Subcutaneous abdominal adipose tissue (tissue), 5 donors: ENCODE measurements at regions not wholly inside any gene's neighbourhood (a gene's known extent, or its start where the extent isn't known, plus 50 kb on each side); places are given as distances from the start of the nearest gene placed in this dataset.
"Not testable (repeated sequence)": the region's sequence is repeated elsewhere in the genome, so short reads cannot be mapped to it uniquely, and the experiment has no call there.

Experiments used
- H3K27ac ChIP-seq: one replicate; pipeline ENCODE4 v1.7.0; 2013; ENCODE audit warnings: low read depth, mild to moderate bottlenecking, inconsistent platforms, low read length, moderate library complexity
- H3K27me3 ChIP-seq, 5 donors: one replicate each; pipeline ENCODE4 v1.7.0; 2013; ENCODE audit warnings: low read length in 5 of 5, inconsistent platforms in 1 of 5; ENCODE audit not compliant: control insufficient read depth in 5 of 5, insufficient read depth in 4 of 5
- H3K36me3 ChIP-seq, 5 donors: one replicate each; pipeline ENCODE4 v1.7.0; 2013; ENCODE audit warnings: low read length in 5 of 5; ENCODE audit not compliant: control insufficient read depth in 5 of 5, insufficient read depth in 5 of 5
- H3K4me1 ChIP-seq, 5 donors: one replicate each; pipeline ENCODE4 v1.7.0; 2013; ENCODE audit warnings: low read length in 5 of 5, mild to moderate bottlenecking in 3 of 5, moderate library complexity in 1 of 5; ENCODE audit not compliant: control insufficient read depth in 5 of 5, insufficient read depth in 5 of 5
- H3K4me3 ChIP-seq, 5 donors: one replicate each; pipeline ENCODE4 v1.7.0; 2013; ENCODE audit warnings: low read length in 5 of 5, low read depth in 1 of 5
- H3K9ac ChIP-seq, 5 donors: one replicate each; pipeline ENCODE4 v1.7.0; 2013; ENCODE audit warnings: low read length in 5 of 5, mild to moderate bottlenecking in 4 of 5, moderate library complexity in 3 of 5
- H3K9me3 ChIP-seq, 5 donors: one replicate each; pipeline ENCODE4 v1.7.0; 2013; ENCODE audit warnings: low read length in 5 of 5; ENCODE audit not compliant: control insufficient read depth in 5 of 5
- donor health status: healthy.
- donor health status: healthy.
- donor health status: healthy.
- donor health status: healthy.
- donor health status: healthy.

GRCh38 chr18:39238981-39239660 is 1673.5 kb upstream of the CELF4 start:
- H3K9ac ChIP-seq, result no peak overlapping the region
- H3K27me3 ChIP-seq, result no peaks in the 10 kb centered on the region
- no peak overlapping the region for H3K27ac ChIP-seq
- no peak overlapping the region for H3K4me3 ChIP-seq
- no peaks in the 10 kb centered on the region for H3K9me3 ChIP-seq
- no peaks in the 10 kb centered on the region for H3K4me1 ChIP-seq
- H3K36me3 ChIP-seq, result no peaks in the 10 kb centered on the region

GRCh38 chr18:39235118-39235719 is 1669.6 kb upstream of the CELF4 start:
- Histone ChIP-seq H3K9ac (no peak overlapping the region), H3K36me3 (no peaks in the 10 kb centered on the region), H3K4me1 (peaks cover 0 to 4% (median 0%) of the 10 kb centered on the region in 5 donors), H3K27me3 (no peaks in the 10 kb centered on the region), H3K4me3 (no peak overlapping the region), H3K9me3 (peaks cover 0 to 3% (median 0%) of the 10 kb centered on the region in 5 donors), H3K27ac (no peak overlapping the region)

- Histone ChIP-seq H3K9ac (no peak overlapping the region), H3K27ac (no peak overlapping the region), H3K36me3 (no peaks in the 10 kb centered on the region), H3K4me1 (peaks cover 0 to 4% (median 0%) of the 10 kb centered on the region in 5 donors), H3K27me3 (no peaks in the 10 kb centered on the region), H3K4me3 (no peak overlapping the region), H3K9me3 (peaks cover 0 to 3% (median 0%) of the 10 kb centered on the region in 5 donors)
Observed at GRCh38 chr18:39232937-39233336, 1667.3 kb upstream of the CELF4 start.

GRCh38 chr18:39232490-39232889 is 1666.9 kb upstream of the CELF4 start:
- H3K4me3 ChIP-seq, result peak overlapping the region in 1 of 5 donors; percentile 1
- no peak overlapping the region for H3K27ac ChIP-seq
- H3K9me3 ChIP-seq, result peaks cover 0 to 3% (median 0%) of the 10 kb centered on the region in 5 donors
- peaks cover 0 to 4% (median 0%) of the 10 kb centered on the region in 5 donors for H3K4me1 ChIP-seq
- no peak overlapping the region for H3K9ac ChIP-seq
- no peaks in the 10 kb centered on the region for H3K27me3 ChIP-seq
- H3K36me3 ChIP-seq, result no peaks in the 10 kb centered on the region

- Histone ChIP-seq H3K27me3 (no peaks in the 10 kb centered on the region), H3K4me3 (no peak overlapping the region), H3K36me3 (no peaks in the 10 kb centered on the region), H3K27ac (no peak overlapping the region), H3K4me1 (peaks cover 0 to 4% (median 0%) of the 10 kb centered on the region in 5 donors), H3K9ac (no peak overlapping the region), H3K9me3 (peaks cover 0 to 3% (median 0%) of the 10 kb centered on the region in 5 donors)
Observed at GRCh38 chr18:39230086-39230803, 1664.6 kb upstream of the CELF4 start.

GRCh38 chr18:39227769-39228168 is 1662.2 kb upstream of the CELF4 start:
- not testable (repeated sequence) for H3K9me3 ChIP-seq, H3K27ac ChIP-seq, H3K36me3 ChIP-seq, H3K27me3 ChIP-seq, H3K4me1 ChIP-seq, H3K4me3 ChIP-seq, H3K9ac ChIP-seq

- H3K9ac ChIP-seq, result no peak overlapping the region
- no peaks in the 10 kb centered on the region for H3K27me3 ChIP-seq
- H3K27ac ChIP-seq, result no peak overlapping the region
- no peak overlapping the region for H3K4me3 ChIP-seq
- no peaks in the 10 kb centered on the region for H3K36me3 ChIP-seq
- no peaks in the 10 kb centered on the region for H3K4me1 ChIP-seq
- H3K9me3 ChIP-seq, result no peaks in the 10 kb centered on the region
Observed at GRCh38 chr18:39225373-39225772, 1659.8 kb upstream of the CELF4 start.

- Histone ChIP-seq H3K27me3 (no peaks in the 10 kb centered on the region), H3K4me3 (no peak overlapping the region), H3K9me3 (no peaks in the 10 kb centered on the region), H3K27ac (no peak overlapping the region), H3K36me3 (no peaks in the 10 kb centered on the region), H3K9ac (no peak overlapping the region), H3K4me1 (no peaks in the 10 kb centered on the region)
Observed at GRCh38 chr18:39223283-39223682, 1657.7 kb upstream of the CELF4 start.

GRCh38 chr18:39215920-39216319 is 1650.3 kb upstream of the CELF4 start:
- no peak overlapping the region for H3K4me3 ChIP-seq
- no peaks in the 10 kb centered on the region for H3K4me1 ChIP-seq
- no peak overlapping the region for H3K9ac ChIP-seq
- H3K9me3 ChIP-seq, result peaks cover 0 to 4% (median 0%) of the 10 kb centered on the region in 5 donors
- no peaks in the 10 kb centered on the region for H3K36me3 ChIP-seq
- no peaks in the 10 kb centered on the region for H3K27me3 ChIP-seq
- no peak overlapping the region for H3K27ac ChIP-seq

GRCh38 chr18:39211461-39211860 is 1645.9 kb upstream of the CELF4 start:
- Histone ChIP-seq H3K27me3 (no peaks in the 10 kb centered on the region), H3K9ac (no peak overlapping the region), H3K27ac (no peak overlapping the region), H3K4me1 (no peaks in the 10 kb centered on the region), H3K4me3 (no peak overlapping the region), H3K36me3 (no peaks in the 10 kb centered on the region), H3K9me3 (peaks cover 0 to 4% (median 0%) of the 10 kb centered on the region in 5 donors)
